GM13976 (cell line): ENCODE measurements at regions not wholly inside any gene's neighbourhood (a gene's known extent, or its start where the extent isn't known, plus 50 kb on each side); places are given as distances from the start of the nearest gene placed in this dataset.

Source experiments
- DNase-seq: peaks from one replicate; pipeline ENCODE4 v3.0.0; 2012; ENCODE audit warnings: low spot score
- in situ Hi-C: fragments of 300-500 bp; cut with MboI; formaldehyde crosslinking; loops from one replicate; pipeline ENCODE4 v1.12.0; 2022; ENCODE audit warnings: low sequenced_read_pairs, mixed read lengths, inconsistent platforms; ENCODE audit not compliant: unreplicated experiment
- TF ChIP-seq, protein P1 (sequence below): IDR thresholded peaks from 2 replicates; pipeline ENCODE4 v1.5.1; 2012; ENCODE audit warnings: borderline replicate concordance, mild to moderate bottlenecking; ENCODE audit not compliant: insufficient read depth; ENCODE audit errors: extremely low read depth, missing control alignments, control extremely low read depth

GRCh38 chr21:15986277-15986676 lies 256.5 kb downstream of the USP25 start:
- DNase-seq, result no peak
- TF ChIP-seq, protein P1, sequence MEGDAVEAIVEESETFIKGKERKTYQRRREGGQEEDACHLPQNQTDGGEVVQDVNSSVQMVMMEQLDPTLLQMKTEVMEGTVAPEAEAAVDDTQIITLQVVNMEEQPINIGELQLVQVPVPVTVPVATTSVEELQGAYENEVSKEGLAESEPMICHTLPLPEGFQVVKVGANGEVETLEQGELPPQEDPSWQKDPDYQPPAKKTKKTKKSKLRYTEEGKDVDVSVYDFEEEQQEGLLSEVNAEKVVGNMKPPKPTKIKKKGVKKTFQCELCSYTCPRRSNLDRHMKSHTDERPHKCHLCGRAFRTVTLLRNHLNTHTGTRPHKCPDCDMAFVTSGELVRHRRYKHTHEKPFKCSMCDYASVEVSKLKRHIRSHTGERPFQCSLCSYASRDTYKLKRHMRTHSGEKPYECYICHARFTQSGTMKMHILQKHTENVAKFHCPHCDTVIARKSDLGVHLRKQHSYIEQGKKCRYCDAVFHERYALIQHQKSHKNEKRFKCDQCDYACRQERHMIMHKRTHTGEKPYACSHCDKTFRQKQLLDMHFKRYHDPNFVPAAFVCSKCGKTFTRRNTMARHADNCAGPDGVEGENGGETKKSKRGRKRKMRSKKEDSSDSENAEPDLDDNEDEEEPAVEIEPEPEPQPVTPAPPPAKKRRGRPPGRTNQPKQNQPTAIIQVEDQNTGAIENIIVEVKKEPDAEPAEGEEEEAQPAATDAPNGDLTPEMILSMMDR, result no peak
- in situ Hi-C loops, result no loop called here

- no peak for DNase-seq
- in situ Hi-C loops, result no loop called here
- TF ChIP-seq, protein P1, result no peak
Observed at GRCh38 chr21:15992171-15992570, 262.4 kb downstream of the USP25 start.

GRCh38 chr21:15993951-15994350 lies 264.2 kb downstream of the USP25 start:
- in situ Hi-C loops, result no loop called here
- TF ChIP-seq, protein P1, result no peak
- no peak for DNase-seq

- TF ChIP-seq, protein P1, result no peak
- DNase-seq, result no peak
- in situ Hi-C loops, result no loop called here
Observed at GRCh38 chr21:15999741-16000140, 270.0 kb downstream of the USP25 start.

- DNase-seq, result no peak
- in situ Hi-C loops, result no loop called here
- TF ChIP-seq, protein P1, result no peak
Observed at GRCh38 chr21:16002874-16003466, 273.2 kb downstream of the USP25 start.

GRCh38 chr21:16004086-16004485 lies 274.3 kb downstream of the USP25 start:
- TF ChIP-seq, protein P1, result no peak
- no peak for DNase-seq
- in situ Hi-C loops, result no loop called here
